Naive thymus-derived CD8-positive, alpha-beta T cell (primary cell): ENCODE measurements at regions not wholly inside any gene's neighbourhood (a gene's known extent, or its start where the extent isn't known, plus 50 kb on each side); places are given as distances from the start of the nearest gene placed in this dataset.

Experiments
- ATAC-seq, 2 donors: fragments of 150-1000 bp; cut with Tn5 transposase in 1 of 2; sonication (Bioruptor Pico), chemical (Tn5 transposase) in 1 of 2; 1 replicate in 1 of 2; 2 replicates in 1 of 2; pipeline ENCODE4 v1.10.0; 2021; ENCODE audit warnings: mild to moderate bottlenecking in 2 of 2, moderate library complexity in 2 of 2
- POLR2A ChIA-PET: fragments of 350-600 bp; sonication (Branson Sonifier 250); formaldehyde crosslinking; loops from one replicate; lab custom pipeline; 2021; ENCODE audit warnings: antibody characterized with exemption; lab: Charles Lee
- DNase-seq, 10 donors: peaks; one replicate each; pipeline versions ENCODE4 v3.0.0 to v3.0.0-alpha.2; 2020 to 2022
- H3K27ac Mint-ChIP-seq, 10 donors: one replicate each; pipeline ENCODE4 v1.8.0; 2020 to 2022; ENCODE audit warnings: mild to moderate bottlenecking in 10 of 10, mixed read lengths in 10 of 10, moderate library complexity in 4 of 10, inconsistent platforms in 1 of 10
- H3K27me3 Mint-ChIP-seq, 5 donors: one replicate each; pipeline ENCODE4 v1.8.0; 2021 to 2022; ENCODE audit warnings: mixed read lengths in 5 of 5
- H3K36me3 Mint-ChIP-seq, 3 donors: one replicate each; pipeline ENCODE4 v1.8.0; 2020 to 2022; ENCODE audit warnings: mixed read lengths in 3 of 3, mild to moderate bottlenecking in 2 of 3, inconsistent platforms in 1 of 3
- H3K4me1 Mint-ChIP-seq, 4 donors: one replicate each; pipeline ENCODE4 v1.8.0; 2021 to 2022; ENCODE audit warnings: mixed read lengths in 4 of 4
- H3K4me3 Mint-ChIP-seq, 10 donors: one replicate each; pipeline ENCODE4 v1.8.0; 2020 to 2022; ENCODE audit warnings: mild to moderate bottlenecking in 10 of 10, mixed read lengths in 10 of 10, moderate library complexity in 6 of 10, inconsistent platforms in 1 of 10
- H3K9me3 Mint-ChIP-seq, 9 donors: one replicate each; pipeline ENCODE4 v1.8.0; 2020 to 2022; ENCODE audit warnings: mixed read lengths in 9 of 9, mild to moderate bottlenecking in 3 of 9, inconsistent platforms in 1 of 9, moderate library complexity in 1 of 9

GRCh38 chr10:131764929-131765328 is 135.9 kb upstream of the PPP2R2D start:
- no peak overlapping the region for H3K4me3 Mint-ChIP-seq
- H3K9me3 Mint-ChIP-seq, result peaks cover 0 to 2% (median 0%) of the 10 kb centered on the region in 9 donors
- peaks cover 0 to 16% (median 1%) of the 10 kb centered on the region in 4 donors for H3K4me1 Mint-ChIP-seq
- peaks cover 3 to 30% (median 18%) of the 10 kb centered on the region in 5 donors for H3K27me3 Mint-ChIP-seq
- POLR2A ChIA-PET, result no interaction called here
- H3K36me3 Mint-ChIP-seq, result no peaks in the 10 kb centered on the region
- DNase-seq, result no peak
- no peak overlapping the region for H3K27ac Mint-ChIP-seq
- ATAC-seq, result no peak

GRCh38 chr10:131766096-131766495 is 134.7 kb upstream of the PPP2R2D start:
- peaks cover 0 to 11% (median under 1%) of the 10 kb centered on the region in 4 donors for H3K4me1 Mint-ChIP-seq
- POLR2A ChIA-PET, result no interaction called here
- H3K9me3 Mint-ChIP-seq, result peaks cover 0 to 1% (median 0%) of the 10 kb centered on the region in 9 donors
- DNase-seq (no peak), ATAC-seq (no peak)
- H3K27ac Mint-ChIP-seq, result no peak overlapping the region
- no peaks in the 10 kb centered on the region for H3K36me3 Mint-ChIP-seq
- H3K4me3 Mint-ChIP-seq, result no peak overlapping the region
- H3K27me3 Mint-ChIP-seq, result peaks cover 6 to 27% (median 15%) of the 10 kb centered on the region in 5 donors

GRCh38 chr10:131767716-131768115 is 133.1 kb upstream of the PPP2R2D start:
- no peak for DNase-seq
- no peak overlapping the region for H3K4me3 Mint-ChIP-seq
- no peak overlapping the region for H3K27ac Mint-ChIP-seq
- POLR2A ChIA-PET, result no interaction called here
- H3K36me3 Mint-ChIP-seq, result no peaks in the 10 kb centered on the region
- peaks cover 0 to 4% (median 0%) of the 10 kb centered on the region in 9 donors for H3K9me3 Mint-ChIP-seq
- ATAC-seq, result no peak
- H3K27me3 Mint-ChIP-seq, result peaks cover 3 to 18% (median 9%) of the 10 kb centered on the region in 5 donors
- H3K4me1 Mint-ChIP-seq, result peaks cover 0 to 10% (median 0%) of the 10 kb centered on the region in 4 donors

GRCh38 chr10:131769571-131770410 is 131.0 kb upstream of the PPP2R2D start:
- no peak for DNase-seq
- no peak overlapping the region for H3K4me3 Mint-ChIP-seq
- POLR2A ChIA-PET, result no interaction called here
- ATAC-seq, result no peak
- no peak overlapping the region for H3K27ac Mint-ChIP-seq
- peaks cover 3 to 9% (median 8%) of the 10 kb centered on the region in 5 donors for H3K27me3 Mint-ChIP-seq
- no peaks in the 10 kb centered on the region for H3K36me3 Mint-ChIP-seq
- no peaks in the 10 kb centered on the region for H3K4me1 Mint-ChIP-seq
- peaks cover 0 to 5% (median 0%) of the 10 kb centered on the region in 9 donors for H3K9me3 Mint-ChIP-seq

- no peak for ATAC-seq
- no peak overlapping the region for H3K4me3 Mint-ChIP-seq
- no peaks in the 10 kb centered on the region for H3K4me1 Mint-ChIP-seq
- DNase-seq, result no peak
- POLR2A ChIA-PET, result no interaction called here
- peaks cover 0 to 14% (median 1%) of the 10 kb centered on the region in 9 donors for H3K9me3 Mint-ChIP-seq
- H3K36me3 Mint-ChIP-seq, result peaks cover 0 to under 1% (median 0%) of the 10 kb centered on the region in 3 donors
- H3K27me3 Mint-ChIP-seq, result peaks cover 3 to 9% (median 8%) of the 10 kb centered on the region in 5 donors
- no peak overlapping the region for H3K27ac Mint-ChIP-seq
Observed at GRCh38 chr10:131770946-131771633, 129.7 kb upstream of the PPP2R2D start.

GRCh38 chr10:131771634-131772358 is 129.0 kb upstream of the PPP2R2D start:
- no peak for ATAC-seq
- Mint-ChIP-seq H3K36me3 (peaks cover 0 to 8% (median 0%) of the 10 kb centered on the region in 3 donors), H3K4me3 (no peak overlapping the region), H3K9me3 (peaks cover 0 to 21% (median 7%) of the 10 kb centered on the region in 9 donors), H3K4me1 (no peaks in the 10 kb centered on the region), H3K27me3 (peaks cover 3 to 9% (median 8%) of the 10 kb centered on the region in 5 donors), H3K27ac (no peak overlapping the region)
- DNase-seq, result no peak
- POLR2A ChIA-PET, result no interaction called here

GRCh38 chr10:131772441-131772840 is 128.4 kb upstream of the PPP2R2D start:
- DNase-seq, result no peak
- Mint-ChIP-seq H3K36me3 (peaks cover 0 to 14% (median 0%) of the 10 kb centered on the region in 3 donors), H3K4me3 (no peak overlapping the region), H3K4me1 (no peaks in the 10 kb centered on the region), H3K27me3 (peaks cover 3 to 9% (median 8%) of the 10 kb centered on the region in 5 donors), H3K9me3 (peaks cover 4 to 24% (median 14%) of the 10 kb centered on the region in 9 donors), H3K27ac (no peak overlapping the region)
- no peak for ATAC-seq
- POLR2A ChIA-PET, result no interaction called here

GRCh38 chr10:131773370-131774343 is 127.2 kb upstream of the PPP2R2D start:
- Mint-ChIP-seq H3K27me3 (peaks cover 3 to 8% (median 6%) of the 10 kb centered on the region in 5 donors), H3K4me3 (no peak overlapping the region), H3K9me3 (peaks cover 6 to 32% (median 22%) of the 10 kb centered on the region in 9 donors), H3K27ac (no peak overlapping the region), H3K36me3 (peaks cover 0 to 22% (median 2%) of the 10 kb centered on the region in 3 donors), H3K4me1 (no peaks in the 10 kb centered on the region)
- ATAC-seq (no peak), DNase-seq (no peak)
- POLR2A ChIA-PET, result no interaction called here

- Mint-ChIP-seq H3K4me1 (no peaks in the 10 kb centered on the region), H3K27ac (no peak overlapping the region), H3K9me3 (peaks cover 6 to 42% (median 27%) of the 10 kb centered on the region in 9 donors), H3K27me3 (peaks cover 3 to 12% (median 4%) of the 10 kb centered on the region in 5 donors), H3K36me3 (peaks cover 0 to 22% (median 2%) of the 10 kb centered on the region in 3 donors), H3K4me3 (no peak overlapping the region)
- POLR2A ChIA-PET, result no interaction called here
- peak in 1 of 10 donors; percentile 7 for DNase-seq
- no peak for ATAC-seq
Observed at GRCh38 chr10:131774681-131775085, 126.1 kb upstream of the PPP2R2D start.

- H3K27me3 Mint-ChIP-seq, result peaks cover 0 to 20% (median 2%) of the 10 kb centered on the region in 5 donors
- ATAC-seq, result no peak
- no peak overlapping the region for H3K4me3 Mint-ChIP-seq
- H3K36me3 Mint-ChIP-seq, result peaks cover 0 to 22% (median 2%) of the 10 kb centered on the region in 3 donors
- DNase-seq, result no peak
- POLR2A ChIA-PET, result no interaction called here
- H3K27ac Mint-ChIP-seq, result no peak overlapping the region
- peaks cover 0 to 2% (median 0%) of the 10 kb centered on the region in 4 donors for H3K4me1 Mint-ChIP-seq
- peaks cover 6 to 44% (median 31%) of the 10 kb centered on the region in 9 donors for H3K9me3 Mint-ChIP-seq
Observed at GRCh38 chr10:131775433-131775832, 125.4 kb upstream of the PPP2R2D start.

- Mint-ChIP-seq H3K27me3 (peaks cover 0 to 24% (median 4%) of the 10 kb centered on the region in 5 donors), H3K4me3 (no peak overlapping the region), H3K27ac (no peak overlapping the region), H3K4me1 (peaks cover 0 to 2% (median 0%) of the 10 kb centered on the region in 4 donors), H3K36me3 (peaks cover 0 to 22% (median 2%) of the 10 kb centered on the region in 3 donors), H3K9me3 (peaks cover 6 to 44% (median 31%) of the 10 kb centered on the region in 9 donors)
- POLR2A ChIA-PET, result no interaction called here
- ATAC-seq (no peak), DNase-seq (no peak)
Observed at GRCh38 chr10:131775833-131776232, 125.0 kb upstream of the PPP2R2D start.
